HepG2 (cell line): ENCODE measurements at regions not wholly inside any gene's neighbourhood (a gene's known extent, or its start where the extent isn't known, plus 50 kb on each side); places are given as distances from the start of the nearest gene placed in this dataset.

ENCODE experiments used
- ATAC-seq: fragments of 200-7000 bp; cut with Tn5 transposase; 3 replicates; pipeline ENCODE4 v1.9.1; 2020; ENCODE audit warnings: mild to moderate bottlenecking, moderate library complexity
- BruUV-seq: library from RNA; stranded (reverse); fragments of 400-500 nt; replicated peaks from 2 replicates; lab custom pipeline; 2021; lab: Mats Ljungman, UMichigan
- CTCF ChIA-PET: fragments of 300-600 bp; formaldehyde crosslinking; extraction: SDS; loops from one replicate; lab custom pipeline; 2021; ENCODE audit warnings: low total read pairs, inconsistent platforms, low intra/inter-chr PET ratio; lab: Yijun Ruan, JAX
- POLR2A ChIA-PET: fragments of 350-600 bp; sonication (Branson Sonifier 250); formaldehyde crosslinking; loops from one replicate; lab custom pipeline; 2020; ENCODE audit warnings: antibody characterized with exemption, inconsistent platforms; lab: Yijun Ruan, JAX
- DNase-seq: peaks from one replicate; pipeline ENCODE4 v3.0.0-alpha.2; 2015; ENCODE audit warnings: low spot score
- FAIRE-seq: peaks from 3 replicates; lab custom pipeline; 2011; peaks lifted over from hg19 to GRCh38; lab: Jason Lieb, UNC
- H2AFZ ChIP-seq: one replicate; pipeline ENCODE4 v1.6.1; 2011; ENCODE audit warnings: low read length, inconsistent platforms
- H3K27ac ChIP-seq: fragments of 300-600 bp; 3 replicates; pipeline ENCODE4 v1.8.0; 2011; ENCODE audit warnings: mixed run types, mild to moderate bottlenecking, mixed read lengths, low read length, inconsistent platforms; ENCODE audit not compliant: insufficient read depth; ENCODE audit errors: extremely low read length
- H3K27me3 ChIP-seq, 2 experiments: fragments of 200-600 bp in 1 of 2; 2 replicates in 1 of 2; 3 replicates in 1 of 2; pipeline versions ENCODE4 v1.6.0 to v1.8.0; 2011; ENCODE audit warnings: low read length in 2 of 2, mild to moderate bottlenecking in 2 of 2, moderate library complexity in 2 of 2, inconsistent platforms in 1 of 2; ENCODE audit not compliant: insufficient read depth in 2 of 2, control insufficient read depth in 1 of 2
- H3K36me3 ChIP-seq, 2 experiments: fragments of 200-600 bp in 1 of 2; replicated peaks in 1 of 2; 2 replicates in 1 of 2; 3 replicates in 1 of 2; pipeline versions ENCODE4 v1.5.1 to v1.8.0; 2011; ENCODE audit warnings: low read length in 2 of 2, inconsistent platforms in 1 of 2; ENCODE audit not compliant: insufficient read depth in 2 of 2, control insufficient read depth in 1 of 2
- H3K4me1 ChIP-seq: 2 replicates; pipeline ENCODE4 v1.5.1; 2012; ENCODE audit warnings: low read length, inconsistent platforms; ENCODE audit not compliant: insufficient read depth
- H3K4me2 ChIP-seq: 2 replicates; pipeline ENCODE4 v1.6.0; 2011; ENCODE audit warnings: low read depth, low read length, inconsistent platforms
- H3K4me3 ChIP-seq, 3 experiments: fragments of 200-600 bp in 1 of 3; sonication (generic), shearing (Covaris generic) in 1 of 3; replicated peaks in 1 of 3; 2 replicates each; pipeline ENCODE4 v1.5.1; 2011 to 2016; ENCODE audit warnings: low read length in 3 of 3, inconsistent platforms in 2 of 3, low read depth in 2 of 3, mild to moderate bottlenecking in 2 of 3, control low read depth in 1 of 3, mixed read lengths in 1 of 3; ENCODE audit not compliant: insufficient read depth in 1 of 3
- H3K79me2 ChIP-seq: one replicate; pipeline ENCODE4 v1.6.1; 2011; ENCODE audit warnings: low read length, inconsistent platforms; ENCODE audit not compliant: insufficient read depth
- H3K9ac ChIP-seq: 2 replicates; pipeline ENCODE4 v1.6.0; 2011; ENCODE audit warnings: mild to moderate bottlenecking, low read depth, low read length, inconsistent platforms; ENCODE audit not compliant: insufficient read depth
- H3K9me3 ChIP-seq: 2 replicates; pipeline ENCODE4 v1.5.1; 2012; ENCODE audit warnings: mild to moderate bottlenecking, low read length
- H4K20me1 ChIP-seq: 2 replicates; pipeline ENCODE4 v1.6.0; 2011; ENCODE audit warnings: inconsistent platforms, mild to moderate bottlenecking, low read length, moderate library complexity; ENCODE audit not compliant: insufficient read depth
- BCL6 ChIP-seq: IDR thresholded peaks from 2 replicates; pipeline ENCODE4 v1.6.1; 2016; ENCODE audit warnings: missing genetic modification reagents, missing compliant biosample characterization
- BORCS8-MEF2B ChIP-seq: sonication (generic); formaldehyde crosslinking; IDR thresholded peaks from 2 replicates; pipeline ENCODE4 v1.8.0; 2022; ENCODE audit warnings: mild to moderate bottlenecking, missing genetic modification reagents
- FOXA3 ChIP-seq: IDR thresholded peaks from 2 replicates; pipeline ENCODE4 v1.6.1; 2016; ENCODE audit warnings: missing genetic modification reagents, missing compliant biosample characterization
- MIER3 ChIP-seq: IDR thresholded peaks from 2 replicates; pipeline ENCODE4 v1.6.1; 2016; ENCODE audit warnings: missing compliant biosample characterization, borderline replicate concordance
- NR2C2 ChIP-seq: sonication (generic); formaldehyde crosslinking; IDR thresholded peaks from 2 replicates; pipeline ENCODE4 v1.4.0; 2020; ENCODE audit warnings: missing genetic modification reagents, mild to moderate bottlenecking, moderate library complexity, borderline replicate concordance
- RNF2 ChIP-seq: fragments of 450-650 bp; conservative IDR thresholded peaks from 2 replicates; pipeline ENCODE4 v1.6.1; 2016; ENCODE audit warnings: low read depth
- RNF219 ChIP-seq: sonication (generic); formaldehyde crosslinking; IDR thresholded peaks from 2 replicates; pipeline ENCODE4 v1.5.0; 2020; ENCODE audit warnings: mild to moderate bottlenecking, missing genetic modification reagents
- SATB2 ChIP-seq: sonication (generic); formaldehyde crosslinking; IDR thresholded peaks from 2 replicates; pipeline ENCODE4 v1.5.0; 2020; ENCODE audit warnings: missing genetic modification reagents
- SIN3B ChIP-seq: fragments of 150-350 bp; IDR thresholded peaks from 2 replicates; pipeline ENCODE4 v1.6.1; 2014; ENCODE audit warnings: low read length
- THRA ChIP-seq: sonication (generic); formaldehyde crosslinking; IDR thresholded peaks from 2 replicates; pipeline ENCODE4 v1.4.0; 2020; ENCODE audit warnings: missing genetic modification reagents, borderline replicate concordance
- TOPORS ChIP-seq: sonication (generic); formaldehyde crosslinking; IDR thresholded peaks from 2 replicates; pipeline ENCODE4 v1.8.0; 2023; ENCODE audit warnings: mild to moderate bottlenecking, missing genetic modification reagents
- TRAFD1 ChIP-seq: sonication (generic); formaldehyde crosslinking; IDR thresholded peaks from 2 replicates; pipeline ENCODE4 v1.5.1; 2020; ENCODE audit warnings: missing genetic modification reagents, mild to moderate bottlenecking, borderline replicate concordance
- ZBTB4 ChIP-seq: sonication (generic); formaldehyde crosslinking; IDR thresholded peaks from 2 replicates; pipeline ENCODE4 v1.4.0; 2020; ENCODE audit warnings: missing genetic modification reagents, mild to moderate bottlenecking, borderline replicate concordance
- ZNF136 ChIP-seq: sonication (generic); formaldehyde crosslinking; IDR thresholded peaks from 2 replicates; pipeline ENCODE4 v1.8.1; 2022; ENCODE audit warnings: low read depth, mild to moderate bottlenecking, moderate library complexity, missing genetic modification reagents
- ZNF441 ChIP-seq: sonication (generic); formaldehyde crosslinking; IDR thresholded peaks from 2 replicates; pipeline ENCODE4 v1.7.0; 2021; ENCODE audit warnings: missing genetic modification reagents, borderline replicate concordance
- ZNF547 ChIP-seq: sonication (generic); formaldehyde crosslinking; IDR thresholded peaks from 2 replicates; pipeline ENCODE4 v1.5.1; 2020; ENCODE audit warnings: mild to moderate bottlenecking, missing genetic modification reagents
- ZNF644 ChIP-seq: IDR thresholded peaks from 2 replicates; pipeline ENCODE4 v1.6.1; 2016; ENCODE audit warnings: low read depth
- ZNF776 ChIP-seq: sonication (generic); formaldehyde crosslinking; IDR thresholded peaks from 2 replicates; pipeline ENCODE4 v1.4.0; 2020; ENCODE audit warnings: mild to moderate bottlenecking, missing genetic modification reagents
- WGBS: methylation state at CpG from one replicate; pipeline ENCODE4 v1.1.6; 2017; ENCODE audit warnings: low lambda C conversion rate; 5-methylcytosine and 5-hydroxymethylcytosine counted together
- in situ Hi-C: cut with HindIII; loops from 2 replicates; pipeline ENCODE4 v1.10.0; 2017; ENCODE audit warnings: low pct_unique_long_range_greater_than_20kb; ENCODE audit not compliant: extremely low pct_ligation_motif_present
- intact Hi-C: fragments of 100-400 bp; cut with micrococcal nuclease; formaldehyde crosslinking; loops from one replicate; pipeline ENCODE4 v1.10.0; 2022; ENCODE audit not compliant: unreplicated experiment

GRCh38 chr15:81851757-81852156, 194.1 kb downstream of the MEX3B start (continued):
- TF ChIP-seq THRA (CRISPR knock-in tag) (no peak), ZNF776 (no peak), BCL6 (CRISPR knock-in tag) (no peak), FOXA3 (CRISPR knock-in tag) (no peak), TRAFD1 (CRISPR knock-in tag) (no peak), TOPORS (CRISPR knock-in tag) (no peak), ZNF441 (CRISPR knock-in tag) (no peak), ZNF644 (no peak), ZNF547 (CRISPR knock-in tag) (no peak), ZNF136 (no peak), NR2C2 (CRISPR knock-in tag) (no peak), RNF2 (no peak)

- no peak for DNase-seq
- Histone ChIP-seq H3K9ac (no peak overlapping the region), H3K36me3 (no peaks in the 10 kb centered on the region), H3K9me3 (no peaks in the 10 kb centered on the region), H3K79me2 (no peaks in the 10 kb centered on the region), H3K27ac (no peak overlapping the region), H3K4me3 (no peak overlapping the region), H4K20me1 (no peaks in the 10 kb centered on the region), H2AFZ (no peak overlapping the region), H3K27me3 (0 out of 5 replicates have a peak, but pooled peaks cover 0 to 7% of the 10 kb centered on the region in 2 experiments), H3K4me2 (no peak overlapping the region), H3K4me1 (no peaks in the 10 kb centered on the region)
- intact Hi-C loops = no loop called here
- in situ Hi-C loops = no loop called here
- ChIA-PET POLR2A (no interaction called here), CTCF (no interaction called here)
- ATAC-seq = no peak
- BruUV-seq = no TSS peak
- whole genome bisulfite sequencing = 19% methylated on average over 10 of the region's 10 CpGs
- FAIRE-seq = no peak
- TF ChIP-seq ZBTB4 (CRISPR knock-in tag) (no peak), MIER3 (CRISPR knock-in tag) (no peak), SATB2 (CRISPR knock-in tag) (no peak), SIN3B (no peak), RNF219 (no peak), BORCS8-MEF2B (CRISPR knock-in tag) (no peak)
These were observed 194.5 kb downstream of the MEX3B start for GRCh38 chr15:81851325-81851724.
